IMR-90 (cell line): ENCODE measurements at regions not wholly inside any gene's neighbourhood (a gene's known extent, or its start where the extent isn't known, plus 50 kb on each side); places are given as distances from the start of the nearest gene placed in this dataset.

Source experiments
- ATAC-seq: fragments of 200-7000 bp; cut with Tn5 transposase; 2 replicates; pipeline ENCODE4 v1.9.1; 2020; ENCODE audit warnings: low read depth, mild to moderate bottlenecking, moderate library complexity
- BruUV-seq: library from RNA; stranded (reverse); fragments of 400-500 nt; replicated peaks from 2 replicates; lab custom pipeline; 2021; lab: Mats Ljungman, UMichigan
- CTCF ChIA-PET: fragments of 300-600 bp; formaldehyde crosslinking; extraction: SDS; loops from one replicate; lab custom pipeline; 2021; ENCODE audit warnings: antibody characterized with exemption; lab: Yijun Ruan, JAX
- POLR2A ChIA-PET: fragments of 300-600 bp; sonication (Branson Sonifier 250); formaldehyde crosslinking; loops from one replicate; lab custom pipeline; 2022; ENCODE audit warnings: antibody characterized with exemption; ENCODE audit not compliant: unreplicated experiment; lab: Charles Lee
- DNase-seq: peaks from one replicate; pipeline ENCODE4 v3.0.0; 2013
- H2AFZ ChIP-seq: replicated peaks from 2 replicates; pipeline ENCODE3; 2013; ENCODE audit warnings: low read length, mild to moderate bottlenecking; ENCODE audit not compliant: poor library complexity
- H2AK5ac ChIP-seq: 2 replicates; pipeline ENCODE4 v1.6.1; 2013; ENCODE audit warnings: low read depth, low read length, inconsistent platforms
- H2AK9ac ChIP-seq: replicated peaks from 2 replicates; pipeline ENCODE3; 2013; ENCODE audit warnings: mild to moderate bottlenecking, low read depth, low read length, moderate library complexity; ENCODE audit not compliant: poor library complexity
- H2BK120ac ChIP-seq: 2 replicates; pipeline ENCODE4 v1.6.1; 2013; ENCODE audit warnings: low read depth, low read length, inconsistent platforms
- H2BK15ac ChIP-seq: 3 replicates; pipeline ENCODE4 v1.6.1; 2013; ENCODE audit warnings: low read depth, low read length, inconsistent platforms
- H2BK20ac ChIP-seq: 2 replicates; pipeline ENCODE4 v1.6.1; 2013; ENCODE audit warnings: low read depth, mild to moderate bottlenecking, inconsistent platforms, low read length, moderate library complexity
- H2BK5ac ChIP-seq: 2 replicates; pipeline ENCODE4 v1.6.1; 2013; ENCODE audit warnings: mild to moderate bottlenecking, low read depth, low read length, inconsistent platforms; ENCODE audit not compliant: poor library complexity, severe bottlenecking
- H3K14ac ChIP-seq: replicated peaks from 2 replicates; pipeline ENCODE4 v1.6.1; 2013; ENCODE audit warnings: low read depth, low read length, inconsistent platforms
- H3K18ac ChIP-seq: 2 replicates; pipeline ENCODE4 v1.6.1; 2013; ENCODE audit warnings: low read depth, low read length, control low read depth
- H3K23ac ChIP-seq: 2 replicates; pipeline ENCODE4 v1.6.1; 2013; ENCODE audit warnings: low read depth, low read length, inconsistent platforms
- H3K27ac ChIP-seq: 2 replicates; pipeline ENCODE4 v1.5.1; 2013; ENCODE audit warnings: mild to moderate bottlenecking, control low read depth, low read length; ENCODE audit not compliant: insufficient read depth
- H3K27me3 ChIP-seq: 2 replicates; pipeline ENCODE4 v1.6.1; 2013; ENCODE audit warnings: low read length; ENCODE audit not compliant: control insufficient read depth, insufficient read depth
- H3K36me3 ChIP-seq: 2 replicates; pipeline ENCODE4 v1.6.1; 2013; ENCODE audit warnings: low read length, mixed read lengths; ENCODE audit not compliant: control insufficient read depth, insufficient read depth
- H3K4ac ChIP-seq: 2 replicates; pipeline ENCODE4 v1.6.1; 2013; ENCODE audit warnings: low read depth, low read length, inconsistent platforms
- H3K4me1 ChIP-seq: 2 replicates; pipeline ENCODE4 v1.6.1; 2013; ENCODE audit warnings: low read length, mixed read lengths; ENCODE audit not compliant: control insufficient read depth, insufficient read depth
- H3K4me2 ChIP-seq: 2 replicates; pipeline ENCODE4 v1.6.1; 2013; ENCODE audit warnings: low read depth, mild to moderate bottlenecking, control low read depth, low read length, moderate library complexity
- H3K4me3 ChIP-seq: 2 replicates; pipeline ENCODE4 v1.5.1; 2013; ENCODE audit warnings: low read depth, mild to moderate bottlenecking, control low read depth, low read length, moderate library complexity; ENCODE audit not compliant: insufficient read depth
- H3K56ac ChIP-seq: 2 replicates; pipeline ENCODE4 v1.6.1; 2013; ENCODE audit warnings: low read length, inconsistent platforms; ENCODE audit not compliant: insufficient read depth; ENCODE audit errors: extremely low read depth
- H3K79me1 ChIP-seq, 2 experiments: 2 replicates each; pipeline ENCODE4 v1.6.1; 2013; ENCODE audit warnings: low read length in 2 of 2, inconsistent platforms in 1 of 2, low read depth in 1 of 2
- H3K9ac ChIP-seq: 2 replicates; pipeline ENCODE4 v1.6.1; 2013; ENCODE audit warnings: low read depth, low read length, control low read depth
- H3K9me1 ChIP-seq: 2 replicates; pipeline ENCODE4 v1.6.1; 2013; ENCODE audit warnings: low read length, inconsistent platforms; ENCODE audit not compliant: insufficient read depth
- H3K9me3 ChIP-seq: 2 replicates; pipeline ENCODE4 v1.6.1; 2013; ENCODE audit warnings: low read length; ENCODE audit not compliant: control insufficient read depth, insufficient read depth
- H4K20me1 ChIP-seq: 2 replicates; pipeline ENCODE4 v1.6.1; 2013; ENCODE audit warnings: low read length, inconsistent platforms; ENCODE audit not compliant: insufficient read depth
- H4K5ac ChIP-seq: 2 replicates; pipeline ENCODE4 v1.6.1; 2013; ENCODE audit warnings: mild to moderate bottlenecking, low read depth, low read length, control low read depth
- H4K8ac ChIP-seq, 2 experiments: 2 replicates each; pipeline ENCODE4 v1.6.1; 2013; ENCODE audit warnings: low read depth in 2 of 2, low read length in 2 of 2, control low read depth in 1 of 2, inconsistent platforms in 1 of 2
- H4K91ac ChIP-seq: 2 replicates; pipeline ENCODE4 v1.6.1; 2013; ENCODE audit warnings: low read depth, low read length, inconsistent platforms; ENCODE audit not compliant: insufficient read depth
- BHLHE40 ChIP-seq: fragments of 150-350 bp; IDR thresholded peaks from 2 replicates; pipeline ENCODE4 v1.6.1; 2016; ENCODE audit warnings: mild to moderate bottlenecking, low read depth, low read length
- NFE2L2 ChIP-seq: fragments of 150-350 bp; IDR thresholded peaks from 2 replicates; pipeline ENCODE4 v1.6.1; 2016; ENCODE audit warnings: low read depth, mild to moderate bottlenecking, low read length
- WGBS, 2 experiments: methylation state at CpG; one replicate each; pipeline versions ENCODE4 v1.1.5 to v1.1.7; 2013; ENCODE audit warnings: missing lambda C conversion rate in 2 of 2; ENCODE audit not compliant: insufficient read length in 1 of 2; ENCODE audit errors: extremely low coverage in 2 of 2; 5-methylcytosine and 5-hydroxymethylcytosine counted together
- dilution Hi-C: fragments of 300-500 bp; cut with HindIII; formaldehyde crosslinking; loops from one replicate; pipeline ENCODE4 v1.14.3; 2018; ENCODE audit warnings: low sequenced_read_pairs; ENCODE audit not compliant: unreplicated experiment
- in situ Hi-C: fragments of 300-500 bp; cut with MboI; formaldehyde crosslinking; loops from 3 replicates; pipeline ENCODE4 v1.14.3; 2019; ENCODE audit warnings: low sequenced_read_pairs, inconsistent platforms, mixed read lengths
- intact Hi-C: fragments of 100-400 bp; cut with micrococcal nuclease; formaldehyde crosslinking; loops from 2 replicates; pipeline ENCODE4 v1.10.0; 2022

- Histone ChIP-seq H3K4me1 (no peaks in the 10 kb centered on the region), H2AFZ (no peak overlapping the region), H3K56ac (peak overlapping the region; percentile 45; the same call in 1 of the 2 replicates), H3K23ac (peak overlapping the region; percentile 32; the same call in 1 of the 2 replicates), H3K9ac (peak overlapping the region; percentile 71; the same call in 1 of the 2 replicates), H4K8ac (peak overlapping the region in 1 of 2 experiments; percentile 37; a peak in 2 of 4 replicates), H2BK5ac (peak overlapping the region; percentile 63), H3K4me2 (peak overlapping the region; percentile 78), H3K9me1 (no peaks in the 10 kb centered on the region; the same call in 1 of the 2 replicates), H2BK15ac (peak overlapping the region; percentile 18; the same call in 1 of the 3 replicates), H4K20me1 (no peaks in the 10 kb centered on the region), H3K79me1 (peaks cover 40 to 47% of the 10 kb centered on the region in 2 experiments), H2AK5ac (peak overlapping the region; percentile 52; the same call in 1 of the 2 replicates), H2BK20ac (peak overlapping the region; percentile 27; the same call in 1 of the 2 replicates), H3K36me3 (no peaks in the 10 kb centered on the region), H2BK120ac (peak overlapping the region; percentile 35; the same call in 1 of the 2 replicates), H2AK9ac (no peak overlapping the region), H3K14ac (no peak overlapping the region), H3K27me3 (no peaks in the 10 kb centered on the region), H3K4ac (peak overlapping the region; percentile 59), H3K27ac (no peak overlapping the region), H3K4me3 (peak overlapping the region; percentile 88; the same call in 1 of the 2 replicates), H4K91ac (no peak overlapping the region), H3K18ac (no peak overlapping the region), H4K5ac (no peak overlapping the region), H3K9me3 (no peaks in the 10 kb centered on the region)
- CTCF ChIA-PET, result interaction anchor here (0.7 to 2.1 kb wide), 4 partner anchors 9 to 61 kb away, joined by 3 to 8 read pairs (median 4); no protein-coding TSS in a partner anchor
- dilution Hi-C loops (no loop called here), intact Hi-C loops (loop anchor here (5.0 to 10.0 kb wide), 2 partner anchors 266 to 574 kb away; no protein-coding TSS in a partner anchor), in situ Hi-C loops (no loop called here)
- no peak for TF ChIP-seq NFE2L2
- TF ChIP-seq BHLHE40, result no peak
- ATAC-seq, result no peak
- TSS peak; percentile 31 for BruUV-seq
- POLR2A ChIA-PET, result no interaction called here
- WGBS, 2 experiments, result no CpG with 5 or more reads among the region's 11 CpGs
- DNase-seq, result peak; percentile 6
These were observed 82.5 kb upstream of the CCDC28A start for GRCh38 chr6:138690975-138691594.
